OCI-LY7 (cell line): ENCODE measurements at regions not wholly inside any gene's neighbourhood (a gene's known extent, or its start where the extent isn't known, plus 50 kb on each side); places are given as distances from the start of the nearest gene placed in this dataset.

Experiments used
- BruUV-seq: library from RNA; stranded (reverse); fragments of 400-500 nt; replicated peaks from 2 replicates; lab custom pipeline; 2021; lab: Mats Ljungman, UMichigan
- CTCF ChIA-PET: fragments of 300-600 bp; sonication (Branson Sonifier 250); formaldehyde crosslinking; loops from one replicate; lab custom pipeline; 2022; ENCODE audit warnings: antibody characterized with exemption; ENCODE audit not compliant: unreplicated experiment; lab: Charles Lee
- POLR2A ChIA-PET: fragments of 300-600 bp; sonication (Branson Sonifier 250); formaldehyde crosslinking; loops from one replicate; lab custom pipeline; 2022; ENCODE audit warnings: antibody characterized with exemption; lab: Charles Lee
- DNase-seq: peaks from one replicate; pipeline ENCODE4 v3.0.0-alpha.2; 2015; ENCODE audit warnings: low spot score
- H2AFZ ChIP-seq: fragments of 200-600 bp; sonication (generic), shearing (Covaris generic); 2 replicates; pipeline ENCODE4 v1.6.1; 2014; ENCODE audit warnings: mild to moderate bottlenecking, antibody characterized with exemption, low read length, moderate library complexity
- H3K27ac ChIP-seq: fragments of 200-600 bp; sonication (generic); 2 replicates; pipeline ENCODE4 v1.5.1; 2014; ENCODE audit warnings: mixed run types, low read depth, mild to moderate bottlenecking, moderate library complexity, low read length, inconsistent platforms; ENCODE audit not compliant: poor library complexity, severe bottlenecking
- H3K36me3 ChIP-seq: fragments of 200-600 bp; sonication (generic); 2 replicates; pipeline ENCODE4 v1.6.1; 2014; ENCODE audit warnings: mild to moderate bottlenecking, antibody characterized with exemption, low read length, moderate library complexity, mixed read lengths; ENCODE audit not compliant: insufficient read depth
- H3K4me1 ChIP-seq: fragments of 200-600 bp; sonication (generic); 2 replicates; pipeline ENCODE4 v1.5.1; 2014; ENCODE audit warnings: mild to moderate bottlenecking, low read length; ENCODE audit not compliant: insufficient read depth, poor library complexity, severe bottlenecking
- H3K4me2 ChIP-seq: fragments of 200-600 bp; sonication (generic); 2 replicates; pipeline ENCODE4 v1.6.1; 2014; ENCODE audit warnings: mild to moderate bottlenecking, low read length
- H3K4me3 ChIP-seq: fragments of 200-600 bp; sonication (generic); 2 replicates; pipeline ENCODE4 v1.5.1; 2014; ENCODE audit warnings: mild to moderate bottlenecking, low read depth, low read length; ENCODE audit not compliant: poor library complexity, severe bottlenecking
- H3K79me2 ChIP-seq: fragments of 200-600 bp; sonication (generic); 2 replicates; pipeline ENCODE4 v1.6.1; 2016; ENCODE audit warnings: low read depth, mild to moderate bottlenecking, low read length, moderate library complexity, mixed read lengths; ENCODE audit not compliant: insufficient read depth
- H3K9me2 ChIP-seq: fragments of 200-600 bp; sonication (generic); 2 replicates; pipeline ENCODE4 v1.6.1; 2016; ENCODE audit warnings: mild to moderate bottlenecking, low read length, mixed read lengths; ENCODE audit not compliant: insufficient read depth
- H3K9me3 ChIP-seq: fragments of 200-600 bp; sonication (generic); 2 replicates; pipeline ENCODE4 v1.6.1; 2014; ENCODE audit warnings: mild to moderate bottlenecking, mixed run types, low read length, mixed read lengths
- H4K20me1 ChIP-seq: fragments of 200-600 bp; sonication (generic); 2 replicates; pipeline ENCODE4 v1.6.1; 2014; ENCODE audit warnings: mild to moderate bottlenecking, antibody characterized with exemption, low read length, moderate library complexity, mixed read lengths; ENCODE audit not compliant: insufficient read depth
- CTCF ChIP-seq: fragments of 200-600 bp; sonication (generic); conservative IDR thresholded peaks from 2 replicates; pipeline ENCODE4 v1.5.1; 2014; ENCODE audit warnings: mild to moderate bottlenecking, antibody characterized with exemption, low read length, moderate library complexity, mixed read lengths
- EZH2phosphoT487 ChIP-seq: fragments of 200-600 bp; sonication (generic); IDR thresholded peaks from 2 replicates; pipeline ENCODE4 v1.6.1; 2018; ENCODE audit warnings: low read depth, borderline replicate concordance, mild to moderate bottlenecking, mixed run types, antibody characterized with exemption, low read length, moderate library complexity, mixed read lengths
- intact Hi-C: fragments of 100-400 bp; cut with micrococcal nuclease; formaldehyde crosslinking; loops from one replicate; pipeline ENCODE4 v1.10.0; 2022; ENCODE audit not compliant: unreplicated experiment

- intact Hi-C loops = no loop called here
- DNase-seq = no peak
- H3K4me3 ChIP-seq = no peak overlapping the region
- no peak for TF ChIP-seq EZH2phosphoT487
- no peak for TF ChIP-seq CTCF
- no peaks in the 10 kb centered on the region for H3K9me2 ChIP-seq
- H2AFZ ChIP-seq = no peak overlapping the region
- H3K4me2 ChIP-seq = no peak overlapping the region
- POLR2A ChIA-PET = interaction anchor here (0.6 kb wide), 1 partner anchor 239 kb away, joined by 3 read pairs; no protein-coding TSS in a partner anchor
- H3K36me3 ChIP-seq = no peaks in the 10 kb centered on the region
- CTCF ChIA-PET = no interaction called here
- no peaks in the 10 kb centered on the region for H3K4me1 ChIP-seq
- no peaks in the 10 kb centered on the region for H3K9me3 ChIP-seq
- H4K20me1 ChIP-seq = no peaks in the 10 kb centered on the region
- no peak overlapping the region for H3K27ac ChIP-seq
- BruUV-seq = no TSS peak
- no peaks in the 10 kb centered on the region for H3K79me2 ChIP-seq
These were observed 151.6 kb upstream of the TBX20 start for GRCh38 chr7:35405461-35405860.

- Histone ChIP-seq H2AFZ (no peak overlapping the region), H3K9me2 (no peaks in the 10 kb centered on the region), H3K27ac (no peak overlapping the region), H4K20me1 (no peaks in the 10 kb centered on the region), H3K4me3 (no peak overlapping the region), H3K4me1 (no peaks in the 10 kb centered on the region), H3K36me3 (no peaks in the 10 kb centered on the region), H3K9me3 (no peaks in the 10 kb centered on the region), H3K4me2 (no peak overlapping the region), H3K79me2 (no peaks in the 10 kb centered on the region)
- CTCF ChIA-PET = no interaction called here
- intact Hi-C loops = no loop called here
- BruUV-seq = no TSS peak
- no peak for TF ChIP-seq EZH2phosphoT487
- TF ChIP-seq CTCF = no peak
- POLR2A ChIA-PET = no interaction called here
- DNase-seq = no peak
These were observed 147.4 kb upstream of the TBX20 start for GRCh38 chr7:35401217-35401879.

- Histone ChIP-seq H3K36me3 (no peaks in the 10 kb centered on the region), H4K20me1 (no peaks in the 10 kb centered on the region), H3K9me2 (no peaks in the 10 kb centered on the region), H3K27ac (no peak overlapping the region), H3K4me2 (no peak overlapping the region), H3K4me1 (no peaks in the 10 kb centered on the region), H3K9me3 (no peaks in the 10 kb centered on the region), H3K4me3 (no peak overlapping the region), H3K79me2 (no peaks in the 10 kb centered on the region), H2AFZ (no peak overlapping the region)
- intact Hi-C loops = no loop called here
- TF ChIP-seq EZH2phosphoT487 (no peak), CTCF (no peak)
- no peak for DNase-seq
- ChIA-PET POLR2A (interaction anchor here (1.3 kb wide), 1 partner anchor 12 kb away, joined by 4 read pairs; no protein-coding TSS in a partner anchor), CTCF (no interaction called here)
- BruUV-seq = no TSS peak
These were observed 145.9 kb upstream of the TBX20 start for GRCh38 chr7:35399840-35400239.
